Testis (tissue), 2 donors: ENCODE measurements at regions not wholly inside any gene's neighbourhood (a gene's known extent, or its start where the extent isn't known, plus 50 kb on each side); places are given as distances from the start of the nearest gene placed in this dataset.

Experiments used
- CTCF ChIP-seq, 3 experiments: fragments of 450-650 bp in 2 of 3; fragments of 200-600 bp in 1 of 3; sonication (generic) in 1 of 3; IDR thresholded peaks; one replicate each; pipeline ENCODE4 v1.5.1; 2016 to 2019; ENCODE audit warnings: antibody characterized with exemption in 3 of 3, mild to moderate bottlenecking in 2 of 3, moderate library complexity in 1 of 3
- POLR2A ChIP-seq: fragments of 450-650 bp; IDR thresholded peaks from one replicate; pipeline ENCODE4 v1.6.1; 2017; ENCODE audit warnings: antibody characterized with exemption, mild to moderate bottlenecking, moderate library complexity

- TF ChIP-seq POLR2A (no peak), CTCF (IDR thresholded peaks at IDR 0.05) (no peak)
These were observed 355.8 kb upstream of the BOD1L1 start for GRCh38 chr4:13983189-13983790.
